HFF-Myc (cell line): ENCODE measurements at regions not wholly inside any gene's neighbourhood (a gene's known extent, or its start where the extent isn't known, plus 50 kb on each side); places are given as distances from the start of the nearest gene placed in this dataset.
"Not testable (repeated sequence)": the region's sequence is repeated elsewhere in the genome, so short reads cannot be mapped to it uniquely, and the experiment has no call there.

Experiments
- DNase-seq: peaks from one replicate; pipeline ENCODE4 v3.0.0-alpha.2; 2011; ENCODE audit warnings: low read depth; ENCODE audit errors: extremely low read depth
- H3K4me3 ChIP-seq: replicated peaks from 2 replicates; pipeline ENCODE4 v1.5.1; 2011; ENCODE audit warnings: low read depth, mild to moderate bottlenecking, control low read depth, low read length
- CTCF ChIP-seq: IDR thresholded peaks from 2 replicates; pipeline ENCODE4 v1.5.1; 2012; ENCODE audit warnings: mild to moderate bottlenecking, low read depth, low read length, control low read depth; ENCODE audit errors: missing control alignments

GRCh38 chr3:159047361-159047760 lies 245.5 kb downstream of the MFSD1 start:
- TF ChIP-seq CTCF: no peak
- no peak overlapping the region for H3K4me3 ChIP-seq
- DNase-seq: no peak

GRCh38 chr3:159052494-159052893 lies 250.6 kb downstream of the MFSD1 start:
- H3K4me3 ChIP-seq, DNase-seq: not testable (repeated sequence)

GRCh38 chr3:159057621-159058020 lies 255.8 kb downstream of the MFSD1 start:
- DNase-seq: no peak
- no peak overlapping the region for H3K4me3 ChIP-seq
- no peak for TF ChIP-seq CTCF

- no peak overlapping the region for H3K4me3 ChIP-seq
- TF ChIP-seq CTCF: no peak
- no peak for DNase-seq
Observed at GRCh38 chr3:159058859-159059258, 257.0 kb downstream of the MFSD1 start.

- no peak for DNase-seq
- H3K4me3 ChIP-seq: no peak overlapping the region
- TF ChIP-seq CTCF: no peak
Observed at GRCh38 chr3:159059395-159059794, 257.5 kb downstream of the MFSD1 start.

- no peak overlapping the region for H3K4me3 ChIP-seq
- no peak for TF ChIP-seq CTCF
- DNase-seq: no peak
Observed at GRCh38 chr3:159062734-159063410, 261.0 kb downstream of the MFSD1 start.

GRCh38 chr3:159069091-159069490 lies 267.2 kb downstream of the MFSD1 start, which contains the start of gene IQCJ:
Gene IQCJ (plus strand): TSS chr3:159069319.
- no peak for DNase-seq
- TF ChIP-seq CTCF: no peak
- no peak within 1 kb of the TSS for H3K4me3 ChIP-seq
